ENCODE measurements at regions not wholly inside any gene's neighbourhood (a gene's known extent, or its start where the extent isn't known, plus 50 kb on each side); places are given as distances from the start of the nearest gene placed in this dataset.

DNA sequence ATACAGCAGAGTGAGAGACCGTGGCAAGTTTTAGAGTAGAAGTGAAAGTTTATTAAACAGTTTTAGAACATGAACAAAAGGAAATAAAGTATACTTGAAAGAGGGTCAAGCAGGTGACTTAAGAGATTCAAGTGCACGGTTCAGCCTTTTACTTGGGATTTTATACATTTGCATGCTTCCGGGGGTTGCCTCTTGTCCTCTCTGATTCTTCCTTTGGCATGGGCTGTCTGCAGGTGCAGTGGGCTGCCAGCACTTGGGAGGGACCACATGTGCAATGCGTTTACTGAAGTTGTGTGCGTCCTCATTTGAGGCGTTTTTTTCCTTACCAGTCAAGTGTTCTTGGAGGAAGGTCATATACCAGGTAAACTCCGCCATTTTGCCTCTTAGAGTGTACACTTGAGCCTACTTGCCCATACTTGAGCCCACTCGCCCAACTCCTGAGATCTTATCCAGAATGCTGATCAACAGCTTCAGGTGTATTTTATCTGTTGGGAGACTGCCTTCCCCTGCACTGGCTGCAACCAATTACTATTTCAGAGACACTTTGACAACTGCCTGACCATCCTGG, 195.2 kb downstream of the IRX5 start:
- CTCF ChIA-PET, result no interaction called here
- no peak overlapping the region for H3K56ac ChIP-seq (ENCODE audit: extremely low read depth, insufficient read depth, low read length)
- no peak overlapping the region for H2BK120ac ChIP-seq (ENCODE audit: low read depth, low read length)
- no peak overlapping the region for H2BK5ac ChIP-seq (ENCODE audit: low read depth, low read length, poor library complexity, severe bottlenecking)
- no peaks in the 10 kb centered on the region for H3K4me1 ChIP-seq (ENCODE audit: control insufficient read depth, insufficient read depth, low read length)
- no peaks in the 10 kb centered on the region for H4K20me1 ChIP-seq (ENCODE audit: insufficient read depth, low read length)
- 58% methylated on average over 2 of the region's 8 CpGs; no CpG with 5 or more reads in 1 of the 2 experiments for WGBS, 2 experiments (ENCODE audit: extremely low coverage in 2 of 2, insufficient read length in 1 of 2)
- H3K14ac ChIP-seq (replicated peaks; ENCODE audit: low read depth, low read length), result no peak overlapping the region
- no TSS peak for BruUV-seq (replicated peaks)
- no peak overlapping the region for H4K5ac ChIP-seq (ENCODE audit: low read depth, low read length)
- DNase-seq (no peak), ATAC-seq (ENCODE audit: low read depth) (no peak)
- no peaks in the 10 kb centered on the region for H3K9me1 ChIP-seq (ENCODE audit: insufficient read depth, low read length)
- no peaks in the 10 kb centered on the region for H3K79me1 ChIP-seq (ENCODE audit: low read depth in 1 of 2, low read length in 2 of 2)
- no peaks in the 10 kb centered on the region for H3K27me3 ChIP-seq (ENCODE audit: control insufficient read depth, insufficient read depth, low read length)
- H4K91ac ChIP-seq (ENCODE audit: insufficient read depth, low read depth, low read length), result no peak overlapping the region
- no peak overlapping the region for H2AK5ac ChIP-seq (ENCODE audit: low read depth, low read length)
- no peak overlapping the region for H3K4ac ChIP-seq (ENCODE audit: low read depth, low read length)
- H3K23ac ChIP-seq (ENCODE audit: low read depth, low read length), result no peak overlapping the region
- dilution Hi-C loops (cut with HindIII; ENCODE audit: low sequenced_read_pairs, unreplicated experiment) (no loop called here), in situ Hi-C loops (cut with MboI; ENCODE audit: low sequenced_read_pairs) (no loop called here), intact Hi-C loops (cut with micrococcal nuclease) (no loop called here)
- H2AFZ ChIP-seq (replicated peaks; ENCODE audit: low read length, poor library complexity), result no peak overlapping the region
- H2BK15ac ChIP-seq (ENCODE audit: low read depth, low read length), result no peak overlapping the region
- H3K27ac ChIP-seq (ENCODE audit: insufficient read depth, low read length), result no peak overlapping the region
- TF ChIP-seq, protein P1, sequence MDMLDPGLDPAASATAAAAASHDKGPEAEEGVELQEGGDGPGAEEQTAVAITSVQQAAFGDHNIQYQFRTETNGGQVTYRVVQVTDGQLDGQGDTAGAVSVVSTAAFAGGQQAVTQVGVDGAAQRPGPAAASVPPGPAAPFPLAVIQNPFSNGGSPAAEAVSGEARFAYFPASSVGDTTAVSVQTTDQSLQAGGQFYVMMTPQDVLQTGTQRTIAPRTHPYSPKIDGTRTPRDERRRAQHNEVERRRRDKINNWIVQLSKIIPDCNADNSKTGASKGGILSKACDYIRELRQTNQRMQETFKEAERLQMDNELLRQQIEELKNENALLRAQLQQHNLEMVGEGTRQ (IDR thresholded peaks at IDR 0.05; ENCODE audit: low read depth, low read length), result no peak
- TF ChIP-seq MAFK (IDR thresholded peaks at IDR 0.05; ENCODE audit: low read depth, low read length) (no peak), MAZ (IDR thresholded peaks at IDR 0.05; ENCODE audit: borderline replicate concordance, low read depth, low read length) (no peak), NFE2L2 (IDR thresholded peaks at IDR 0.05; ENCODE audit: low read depth, low read length) (no peak), RCOR1 (IDR thresholded peaks at IDR 0.05; ENCODE audit: insufficient replicate concordance, low read length) (no peak), SMC3 (IDR thresholded peaks at IDR 0.05; ENCODE audit: low read depth, low read length) (no peak), MXI1 (IDR thresholded peaks at IDR 0.05; ENCODE audit: borderline replicate concordance, low read depth, low read length) (no peak), RAD21 (IDR thresholded peaks at IDR 0.05; ENCODE audit: low read length) (no peak), BHLHE40 (IDR thresholded peaks at IDR 0.05; ENCODE audit: low read depth, low read length) (no peak), FOS (IDR thresholded peaks at IDR 0.05; ENCODE audit: low read depth, low read length) (no peak), CEBPB (IDR thresholded peaks at IDR 0.05; ENCODE audit: low read depth, low read length) (no peak), POLR2A (IDR thresholded peaks at IDR 0.05; ENCODE audit: low read depth, low read length) (no peak), RFX5 (IDR thresholded peaks at IDR 0.05; ENCODE audit: low read depth, low read length) (no peak)
- TF ChIP-seq, protein P2, sequence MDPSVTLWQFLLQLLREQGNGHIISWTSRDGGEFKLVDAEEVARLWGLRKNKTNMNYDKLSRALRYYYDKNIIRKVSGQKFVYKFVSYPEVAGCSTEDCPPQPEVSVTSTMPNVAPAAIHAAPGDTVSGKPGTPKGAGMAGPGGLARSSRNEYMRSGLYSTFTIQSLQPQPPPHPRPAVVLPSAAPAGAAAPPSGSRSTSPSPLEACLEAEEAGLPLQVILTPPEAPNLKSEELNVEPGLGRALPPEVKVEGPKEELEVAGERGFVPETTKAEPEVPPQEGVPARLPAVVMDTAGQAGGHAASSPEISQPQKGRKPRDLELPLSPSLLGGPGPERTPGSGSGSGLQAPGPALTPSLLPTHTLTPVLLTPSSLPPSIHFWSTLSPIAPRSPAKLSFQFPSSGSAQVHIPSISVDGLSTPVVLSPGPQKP (IDR thresholded peaks at IDR 0.05; ENCODE audit: borderline replicate concordance, low read depth, low read length), result no peak
- TF ChIP-seq, protein P3, sequence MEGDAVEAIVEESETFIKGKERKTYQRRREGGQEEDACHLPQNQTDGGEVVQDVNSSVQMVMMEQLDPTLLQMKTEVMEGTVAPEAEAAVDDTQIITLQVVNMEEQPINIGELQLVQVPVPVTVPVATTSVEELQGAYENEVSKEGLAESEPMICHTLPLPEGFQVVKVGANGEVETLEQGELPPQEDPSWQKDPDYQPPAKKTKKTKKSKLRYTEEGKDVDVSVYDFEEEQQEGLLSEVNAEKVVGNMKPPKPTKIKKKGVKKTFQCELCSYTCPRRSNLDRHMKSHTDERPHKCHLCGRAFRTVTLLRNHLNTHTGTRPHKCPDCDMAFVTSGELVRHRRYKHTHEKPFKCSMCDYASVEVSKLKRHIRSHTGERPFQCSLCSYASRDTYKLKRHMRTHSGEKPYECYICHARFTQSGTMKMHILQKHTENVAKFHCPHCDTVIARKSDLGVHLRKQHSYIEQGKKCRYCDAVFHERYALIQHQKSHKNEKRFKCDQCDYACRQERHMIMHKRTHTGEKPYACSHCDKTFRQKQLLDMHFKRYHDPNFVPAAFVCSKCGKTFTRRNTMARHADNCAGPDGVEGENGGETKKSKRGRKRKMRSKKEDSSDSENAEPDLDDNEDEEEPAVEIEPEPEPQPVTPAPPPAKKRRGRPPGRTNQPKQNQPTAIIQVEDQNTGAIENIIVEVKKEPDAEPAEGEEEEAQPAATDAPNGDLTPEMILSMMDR (conservative IDR thresholded peaks at IDR 0.05; ENCODE audit: low read depth, low read length), result no peak
- POLR2A ChIA-PET (ENCODE audit: unreplicated experiment), result no interaction called here
- H2BK20ac ChIP-seq (ENCODE audit: low read depth, low read length), result no peak overlapping the region
- no peak overlapping the region for H3K18ac ChIP-seq (ENCODE audit: low read depth, low read length)
- H3K4me3 ChIP-seq (ENCODE audit: insufficient read depth, low read depth, low read length), result no peak overlapping the region
- no peak overlapping the region for H3K4me2 ChIP-seq (ENCODE audit: low read depth, low read length)
- peaks cover 3% of the 10 kb centered on the region; the same call in 1 of the 2 replicates for H3K9me3 ChIP-seq (ENCODE audit: control insufficient read depth, insufficient read depth, low read length)
- H3K9ac ChIP-seq (ENCODE audit: low read depth, low read length), result no peak overlapping the region
- H2AK9ac ChIP-seq (replicated peaks; ENCODE audit: low read depth, low read length, poor library complexity), result no peak overlapping the region
- no peak overlapping the region for H4K8ac ChIP-seq (ENCODE audit: low read depth in 2 of 2, low read length in 2 of 2)
- H3K36me3 ChIP-seq (ENCODE audit: control insufficient read depth, insufficient read depth, low read length), result no peaks in the 10 kb centered on the region

Measured in IMR-90 (cell line).